ENCODE measurements at regions not wholly inside any gene's neighbourhood (a gene's known extent, or its start where the extent isn't known, plus 50 kb on each side); places are given as distances from the start of the nearest gene placed in this dataset.
"Not testable (repeated sequence)": the region's sequence is repeated elsewhere in the genome, so short reads cannot be mapped to it uniquely, and the experiment has no call there.

DNA sequence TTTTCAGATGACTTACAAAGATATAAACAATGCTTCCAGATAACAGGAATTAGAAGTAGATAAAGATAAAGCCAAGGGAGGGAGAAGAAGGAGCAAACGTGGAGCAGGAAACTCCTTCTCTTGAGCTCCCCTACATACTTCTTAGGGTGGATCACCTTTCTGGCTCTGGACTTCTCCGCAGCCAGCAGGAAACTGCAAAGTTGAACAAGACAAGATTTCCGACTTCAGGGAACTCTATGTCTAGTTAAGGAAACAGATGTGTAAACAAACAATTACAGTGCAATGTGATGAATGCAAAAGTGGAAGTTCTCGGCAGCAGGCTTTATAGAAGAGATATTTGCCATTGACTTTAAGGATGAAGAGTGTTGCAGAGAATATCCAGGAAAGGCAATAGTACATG, 134.0 kb upstream of the MARCKS start:
- Histone ChIP-seq H3K9me3 (replicated peaks) (no peaks in the 10 kb centered on the region), H3K27me3 (ENCODE audit: low read depth) (no peaks in the 10 kb centered on the region), H3K36me3 (no peaks in the 10 kb centered on the region), H3K4me3 (no peak overlapping the region), H3K4me1 (no peaks in the 10 kb centered on the region), H3K27ac (replicated peaks) (peak overlapping the region; percentile 48)
- DNase-seq, result no peak
- TF ChIP-seq, protein P1, sequence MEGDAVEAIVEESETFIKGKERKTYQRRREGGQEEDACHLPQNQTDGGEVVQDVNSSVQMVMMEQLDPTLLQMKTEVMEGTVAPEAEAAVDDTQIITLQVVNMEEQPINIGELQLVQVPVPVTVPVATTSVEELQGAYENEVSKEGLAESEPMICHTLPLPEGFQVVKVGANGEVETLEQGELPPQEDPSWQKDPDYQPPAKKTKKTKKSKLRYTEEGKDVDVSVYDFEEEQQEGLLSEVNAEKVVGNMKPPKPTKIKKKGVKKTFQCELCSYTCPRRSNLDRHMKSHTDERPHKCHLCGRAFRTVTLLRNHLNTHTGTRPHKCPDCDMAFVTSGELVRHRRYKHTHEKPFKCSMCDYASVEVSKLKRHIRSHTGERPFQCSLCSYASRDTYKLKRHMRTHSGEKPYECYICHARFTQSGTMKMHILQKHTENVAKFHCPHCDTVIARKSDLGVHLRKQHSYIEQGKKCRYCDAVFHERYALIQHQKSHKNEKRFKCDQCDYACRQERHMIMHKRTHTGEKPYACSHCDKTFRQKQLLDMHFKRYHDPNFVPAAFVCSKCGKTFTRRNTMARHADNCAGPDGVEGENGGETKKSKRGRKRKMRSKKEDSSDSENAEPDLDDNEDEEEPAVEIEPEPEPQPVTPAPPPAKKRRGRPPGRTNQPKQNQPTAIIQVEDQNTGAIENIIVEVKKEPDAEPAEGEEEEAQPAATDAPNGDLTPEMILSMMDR (IDR thresholded peaks at IDR 0.05; ENCODE audit: borderline replicate concordance), result no peak
- intact Hi-C loops (cut with micrococcal nuclease), result no loop called here

DNA sequence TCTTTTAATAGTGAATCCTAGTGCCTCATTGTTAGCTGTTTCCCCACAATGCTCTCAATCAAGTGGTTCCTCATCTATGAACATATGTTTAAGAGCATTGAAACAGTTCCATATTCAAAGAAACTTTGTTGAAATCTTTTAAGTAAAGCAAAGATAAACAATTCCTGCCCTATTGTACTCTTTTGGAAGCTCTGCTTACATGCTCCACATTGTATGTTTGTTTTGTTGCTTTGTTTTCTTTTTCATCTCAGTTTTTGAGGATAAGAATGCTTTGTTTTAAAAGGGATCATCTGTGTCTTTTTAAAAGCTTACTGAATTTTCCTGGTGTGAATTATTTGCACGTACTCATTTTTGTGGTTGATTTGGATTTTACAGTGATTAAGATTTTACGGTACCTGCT, 132.2 kb upstream of the MARCKS start:
- H3K9me3 ChIP-seq (replicated peaks); H3K27ac ChIP-seq (replicated peaks); H3K36me3 ChIP-seq; H3K27me3 ChIP-seq (ENCODE audit: low read depth); DNase-seq; intact Hi-C loops (cut with micrococcal nuclease); H3K4me3 ChIP-seq; H3K4me1 ChIP-seq: not testable (repeated sequence)

DNA sequence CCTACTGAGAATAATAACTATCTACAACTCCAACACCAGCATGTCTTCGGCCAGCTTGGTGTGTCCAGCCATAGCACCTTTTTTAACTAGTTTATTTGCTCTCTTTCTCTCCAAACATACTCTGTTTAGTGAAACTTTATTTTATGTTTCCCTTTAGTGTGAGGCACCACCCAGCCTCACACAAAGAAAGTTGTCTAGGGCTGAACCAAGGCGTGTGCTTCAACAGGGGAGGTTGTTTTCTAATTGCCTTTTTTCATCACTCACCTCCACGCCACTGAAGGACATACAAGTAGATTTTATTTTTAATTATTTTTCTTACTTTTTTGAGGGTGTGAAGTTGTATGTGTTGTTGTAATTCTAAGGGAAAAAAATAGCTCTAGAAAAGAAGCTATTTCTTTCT, 125.6 kb upstream of the MARCKS start:
- Histone ChIP-seq H3K27me3 (ENCODE audit: low read depth) (no peaks in the 10 kb centered on the region), H3K4me1 (peaks cover 19% of the 10 kb centered on the region), H3K9me3 (replicated peaks) (no peaks in the 10 kb centered on the region), H3K4me3 (no peak overlapping the region), H3K36me3 (no peaks in the 10 kb centered on the region), H3K27ac (replicated peaks) (peak overlapping the region; percentile 57)
- TF ChIP-seq, protein P1 (IDR thresholded peaks at IDR 0.05; ENCODE audit: borderline replicate concordance), result no peak
- DNase-seq, result no peak
- intact Hi-C loops (cut with micrococcal nuclease), result no loop called here

DNA sequence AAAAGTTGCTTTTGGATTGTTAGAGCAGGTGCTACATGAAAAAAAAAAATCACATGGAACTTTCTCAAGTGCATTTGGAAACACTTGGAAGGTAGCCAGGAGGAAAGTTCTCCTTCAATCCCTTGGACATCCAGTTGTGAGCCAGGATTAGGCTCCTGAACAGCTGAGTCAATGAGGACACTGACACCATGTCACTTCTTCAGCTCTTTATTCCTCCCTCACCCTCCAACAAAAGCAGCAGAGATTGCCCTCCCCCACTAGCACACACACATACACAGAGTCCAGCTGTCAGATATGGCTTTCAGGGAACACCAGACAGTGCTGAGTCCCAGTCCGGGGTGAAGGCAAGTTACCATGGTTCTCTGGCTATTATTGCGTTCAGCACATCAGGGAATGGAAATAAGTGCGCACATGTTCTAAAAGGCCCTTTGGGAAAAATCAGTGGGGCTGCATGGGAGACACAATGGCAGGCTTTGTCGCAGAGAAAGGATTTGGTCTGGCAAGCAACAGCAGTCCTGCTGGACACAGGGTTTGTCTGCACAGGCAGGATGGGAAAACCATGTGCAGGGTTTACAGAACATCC, 124.7 kb upstream of the MARCKS start:
- TF ChIP-seq, protein P1 (IDR thresholded peaks at IDR 0.05; ENCODE audit: borderline replicate concordance), result peak; percentile 57
- DNase-seq, result peak; percentile 28
- no peaks in the 10 kb centered on the region for H3K36me3 ChIP-seq
- no peaks in the 10 kb centered on the region for H3K27me3 ChIP-seq (ENCODE audit: low read depth)
- H3K9me3 ChIP-seq (replicated peaks), result no peaks in the 10 kb centered on the region
- peaks cover 19% of the 10 kb centered on the region for H3K4me1 ChIP-seq
- peak overlapping the region; percentile 11 for H3K4me3 ChIP-seq
- intact Hi-C loops (cut with micrococcal nuclease), result no loop called here
- peak overlapping the region; percentile 57 for H3K27ac ChIP-seq (replicated peaks)

DNA sequence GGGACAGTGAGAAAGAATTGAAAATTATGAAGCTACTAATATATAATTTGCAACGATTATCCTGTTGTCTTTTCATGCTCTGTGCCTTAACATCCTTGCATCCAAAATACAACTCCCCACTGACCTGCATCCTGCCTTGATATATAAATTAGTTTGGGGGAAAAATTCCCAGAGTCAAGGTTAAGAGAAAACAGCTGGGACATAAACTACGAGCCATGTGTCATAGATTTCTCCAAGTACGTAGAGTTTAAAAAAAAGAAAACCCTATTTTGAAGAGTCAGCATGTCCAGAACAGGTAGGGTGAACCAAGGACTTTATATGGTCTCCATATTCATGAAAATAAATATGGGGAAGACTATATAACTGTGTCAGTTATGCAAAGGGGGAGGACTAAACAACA, 123.8 kb upstream of the MARCKS start:
- H3K4me1 ChIP-seq, result peaks cover 19% of the 10 kb centered on the region
- intact Hi-C loops (cut with micrococcal nuclease), result no loop called here
- peak overlapping the region; percentile 57 for H3K27ac ChIP-seq (replicated peaks)
- TF ChIP-seq, protein P1 (IDR thresholded peaks at IDR 0.05; ENCODE audit: borderline replicate concordance), result no peak
- H3K9me3 ChIP-seq (replicated peaks), result no peaks in the 10 kb centered on the region
- H3K4me3 ChIP-seq, result no peak overlapping the region
- H3K36me3 ChIP-seq, result no peaks in the 10 kb centered on the region
- no peaks in the 10 kb centered on the region for H3K27me3 ChIP-seq (ENCODE audit: low read depth)
- DNase-seq, result no peak

DNA sequence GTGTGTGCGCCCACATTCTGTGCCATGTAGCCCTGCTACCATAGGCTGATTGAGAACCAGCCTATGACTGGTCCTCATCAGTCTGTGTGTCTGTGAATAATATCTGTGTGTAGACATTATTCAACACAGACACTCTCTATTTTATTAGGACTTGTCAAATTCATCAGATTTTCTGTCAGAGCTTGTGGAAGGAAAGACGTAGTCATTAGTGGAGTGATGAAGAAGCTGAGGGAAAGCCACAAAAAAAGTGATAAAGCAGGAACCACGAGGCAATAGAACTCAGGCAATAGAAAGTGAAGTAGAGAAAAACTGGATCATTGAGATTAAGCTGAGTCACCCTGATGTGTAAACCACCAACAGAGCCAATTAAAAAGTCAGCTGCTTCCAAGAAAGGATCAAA, 122.2 kb upstream of the MARCKS start:
- Histone ChIP-seq H3K4me1 (peaks cover 19% of the 10 kb centered on the region), H3K27ac (replicated peaks) (no peak overlapping the region), H3K36me3 (no peaks in the 10 kb centered on the region), H3K9me3 (replicated peaks) (no peaks in the 10 kb centered on the region), H3K4me3 (no peak overlapping the region), H3K27me3 (ENCODE audit: low read depth) (no peaks in the 10 kb centered on the region)
- TF ChIP-seq, protein P1 (IDR thresholded peaks at IDR 0.05; ENCODE audit: borderline replicate concordance), result no peak
- intact Hi-C loops (cut with micrococcal nuclease), result no loop called here
- DNase-seq, result no peak

All from left ventricle myocardium inferior (tissue), 1 donor.